ENCODE measurements at regions not wholly inside any gene's neighbourhood (a gene's known extent, or its start where the extent isn't known, plus 50 kb on each side); places are given as distances from the start of the nearest gene placed in this dataset.

DNA sequence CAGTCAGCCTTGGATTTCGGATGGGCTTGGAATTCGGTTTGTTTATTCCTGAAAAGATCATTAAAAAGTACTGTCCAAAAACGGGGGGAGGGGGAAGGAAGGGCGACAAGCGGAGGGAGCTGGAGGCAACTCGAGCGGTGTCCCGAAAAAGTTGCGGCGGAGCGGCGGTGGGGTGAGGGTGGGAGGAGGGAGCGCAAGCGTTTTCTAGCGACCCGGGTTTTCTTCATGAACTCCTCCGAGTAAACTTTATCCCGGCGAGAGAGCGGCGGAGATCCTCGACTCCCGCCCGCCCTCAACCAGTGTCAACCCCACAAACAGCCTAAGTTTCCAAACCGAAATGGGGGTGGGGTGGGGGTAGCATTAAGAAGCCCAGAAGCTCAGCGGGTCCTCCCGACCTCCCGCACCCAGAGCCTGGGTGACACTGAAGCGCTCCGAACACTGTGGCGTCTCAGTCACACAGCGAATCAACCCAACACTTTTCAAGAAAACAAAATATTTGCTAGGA, 133.0 kb upstream of the C11orf58 start:
- Histone ChIP-seq H3K4me2 (ENCODE audit: low read length) (peak overlapping the region; percentile 89), H3K79me2 (ENCODE audit: insufficient read depth, low read length) (no peaks in the 10 kb centered on the region), H3K36me3 (ENCODE audit: control insufficient read depth in 1 of 2, insufficient read depth in 2 of 2, low read length in 2 of 2) (no peaks in the 10 kb centered on the region), H3K4me3 (replicated peaks in 1 of 2; ENCODE audit: low read depth in 1 of 2, low read length in 2 of 2) (peak overlapping the region; percentile 46 to 57), H4K20me1 (ENCODE audit: insufficient read depth) (no peaks in the 10 kb centered on the region), H3K9me2 (ENCODE audit: insufficient read depth) (no peaks in the 10 kb centered on the region), H3K9me3 (ENCODE audit: control insufficient read depth in 1 of 2, insufficient read depth in 1 of 2, low read depth in 1 of 2, low read length in 2 of 2) (no peaks in the 10 kb centered on the region), H3K4me1 (ENCODE audit: control insufficient read depth in 1 of 2, insufficient read depth in 2 of 2, low read length in 2 of 2) (peaks cover 25 to 37% of the 10 kb centered on the region in 2 experiments), H3K9ac (ENCODE audit: low read length) (no peak overlapping the region), H2AFZ (ENCODE audit: low read depth, low read length, poor library complexity, severe bottlenecking) (peak overlapping the region; percentile 83), H3K27ac (ENCODE audit: low read depth, low read length) (no peak overlapping the region), H3K27me3 (ENCODE audit: insufficient read depth, low read length) (peaks cover 56% of the 10 kb centered on the region)
- CTCF ChIA-PET: interaction anchor here (1.1 to 2.5 kb wide), 3 partner anchors 8 to 956 kb away, joined by 3 to 7 read pairs (median 4); no protein-coding TSS in a partner anchor
- ATAC-seq (peak; percentile 4), DNase-seq (ENCODE audit: low read depth, low spot score) (no peak)
- TF ChIP-seq EZH2phosphoT487 (IDR thresholded peaks at IDR 0.05; ENCODE audit: borderline replicate concordance) (peak; percentile 35; the same call in 1 of the 2 replicates), POLR2AphosphoS5 (IDR thresholded peaks at IDR 0.05; ENCODE audit: low read depth, low read length) (no peak)
- RAD21 ChIA-PET (ENCODE audit: low non-redundant PET in 1 of 2, low total read pairs in 2 of 2, uncharacterized antibody in 2 of 2, unreplicated experiment in 2 of 2): no interaction called here
- intact Hi-C loops (cut with micrococcal nuclease): loop anchor here (10.0 kb wide), 1 partner anchor 1701 kb away; no protein-coding TSS in a partner anchor
- no TSS peak for BruUV-seq (replicated peaks)
- POLR2A ChIA-PET: no interaction called here

DNA sequence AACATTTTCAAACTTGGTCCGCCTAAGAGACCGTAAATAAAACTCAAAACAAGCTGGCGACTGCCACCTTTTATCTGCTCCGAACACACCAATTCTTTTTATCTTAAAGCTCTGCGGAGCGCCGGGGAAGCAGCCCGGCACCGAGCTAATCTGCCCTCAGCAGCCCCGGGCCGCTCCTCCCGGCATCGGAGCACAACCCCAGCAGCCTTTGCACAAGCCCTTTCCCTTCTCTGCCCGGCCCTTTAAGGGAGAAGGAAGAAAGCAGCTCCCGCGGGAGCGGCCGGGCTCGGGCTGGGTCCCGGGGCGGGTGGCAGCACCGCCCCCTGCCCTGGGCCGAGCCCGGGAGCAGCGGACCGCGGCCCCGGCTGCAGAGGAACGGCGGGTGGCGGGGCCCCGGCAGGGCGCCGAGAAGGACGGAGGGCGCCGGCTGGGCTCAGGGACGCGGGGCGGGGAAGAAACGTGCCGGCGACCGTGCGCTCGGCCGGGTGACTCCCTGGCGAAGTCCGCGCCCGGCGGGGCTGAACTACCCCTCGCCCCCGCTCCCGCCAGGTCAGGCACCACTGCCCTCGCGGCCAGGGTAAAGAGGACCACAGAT, 133.6 kb upstream of the C11orf58 start:
- no peak for DNase-seq (ENCODE audit: low read depth, low spot score)
- no peaks in the 10 kb centered on the region for H3K36me3 ChIP-seq (ENCODE audit: control insufficient read depth in 1 of 2, insufficient read depth in 2 of 2, low read length in 2 of 2)
- POLR2A ChIA-PET: no interaction called here
- H3K27me3 ChIP-seq (ENCODE audit: insufficient read depth, low read length): peaks cover 62% of the 10 kb centered on the region
- intact Hi-C loops (cut with micrococcal nuclease): loop anchor here (10.0 kb wide), 1 partner anchor 1700 kb away; no protein-coding TSS in a partner anchor
- H3K27ac ChIP-seq (ENCODE audit: low read depth, low read length): no peak overlapping the region
- H3K9me3 ChIP-seq (ENCODE audit: control insufficient read depth in 1 of 2, insufficient read depth in 1 of 2, low read depth in 1 of 2, low read length in 2 of 2): no peaks in the 10 kb centered on the region
- no TSS peak for BruUV-seq (replicated peaks)
- RAD21 ChIA-PET (ENCODE audit: low non-redundant PET in 1 of 2, low total read pairs in 2 of 2, uncharacterized antibody in 2 of 2, unreplicated experiment in 2 of 2): no interaction called here
- peak overlapping the region; percentile 46 to 57 for H3K4me3 ChIP-seq (replicated peaks in 1 of 2; ENCODE audit: low read depth in 1 of 2, low read length in 2 of 2)
- H3K4me1 ChIP-seq (ENCODE audit: control insufficient read depth in 1 of 2, insufficient read depth in 2 of 2, low read length in 2 of 2): peaks cover 25 to 37% of the 10 kb centered on the region in 2 experiments
- no peaks in the 10 kb centered on the region for H4K20me1 ChIP-seq (ENCODE audit: insufficient read depth)
- CTCF ChIA-PET: interaction anchor here (1.1 to 2.5 kb wide), 2 partner anchors 9 to 11 kb away, joined by 4 to 7 read pairs; no protein-coding TSS in a partner anchor
- peak overlapping the region; percentile 89 for H3K4me2 ChIP-seq (ENCODE audit: low read length)
- ATAC-seq: peak; percentile 58
- peak overlapping the region; percentile 83 for H2AFZ ChIP-seq (ENCODE audit: low read depth, low read length, poor library complexity, severe bottlenecking)
- no peaks in the 10 kb centered on the region for H3K9me2 ChIP-seq (ENCODE audit: insufficient read depth)
- H3K9ac ChIP-seq (ENCODE audit: low read length): no peak overlapping the region
- H3K79me2 ChIP-seq (ENCODE audit: insufficient read depth, low read length): no peaks in the 10 kb centered on the region
- TF ChIP-seq, protein P1, sequence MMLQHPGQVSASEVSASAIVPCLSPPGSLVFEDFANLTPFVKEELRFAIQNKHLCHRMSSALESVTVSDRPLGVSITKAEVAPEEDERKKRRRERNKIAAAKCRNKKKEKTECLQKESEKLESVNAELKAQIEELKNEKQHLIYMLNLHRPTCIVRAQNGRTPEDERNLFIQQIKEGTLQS (IDR thresholded peaks at IDR 0.05): no peak
- peak; percentile 32 for TF ChIP-seq TCF7L2 (IDR thresholded peaks at IDR 0.05; ENCODE audit: borderline replicate concordance, extremely low read depth, insufficient read depth, insufficient read length)
- no peak for TF ChIP-seq ZFX (IDR thresholded peaks at IDR 0.05)
- no peak for TF ChIP-seq RAD21 (IDR thresholded peaks at IDR 0.05; ENCODE audit: low read depth)
- TF ChIP-seq SP1 (IDR thresholded peaks at IDR 0.05; ENCODE audit: low read depth): no peak
- no peak for TF ChIP-seq CBX3 (IDR thresholded peaks at IDR 0.05; ENCODE audit: low read depth)
- no peak for TF ChIP-seq EZH2 (IDR thresholded peaks at IDR 0.05)
- no peak for TF ChIP-seq FOSL1 (IDR thresholded peaks at IDR 0.05; ENCODE audit: low read depth)
- no peak for TF ChIP-seq JUND (IDR thresholded peaks at IDR 0.05)
- no peak for TF ChIP-seq EGR1 (IDR thresholded peaks at IDR 0.05; ENCODE audit: low read depth)
- no peak for TF ChIP-seq POLR2A (IDR thresholded peaks at IDR 0.05; ENCODE audit: borderline replicate concordance, extremely low read depth, insufficient read depth, insufficient read length)
- TF ChIP-seq, protein P2, sequence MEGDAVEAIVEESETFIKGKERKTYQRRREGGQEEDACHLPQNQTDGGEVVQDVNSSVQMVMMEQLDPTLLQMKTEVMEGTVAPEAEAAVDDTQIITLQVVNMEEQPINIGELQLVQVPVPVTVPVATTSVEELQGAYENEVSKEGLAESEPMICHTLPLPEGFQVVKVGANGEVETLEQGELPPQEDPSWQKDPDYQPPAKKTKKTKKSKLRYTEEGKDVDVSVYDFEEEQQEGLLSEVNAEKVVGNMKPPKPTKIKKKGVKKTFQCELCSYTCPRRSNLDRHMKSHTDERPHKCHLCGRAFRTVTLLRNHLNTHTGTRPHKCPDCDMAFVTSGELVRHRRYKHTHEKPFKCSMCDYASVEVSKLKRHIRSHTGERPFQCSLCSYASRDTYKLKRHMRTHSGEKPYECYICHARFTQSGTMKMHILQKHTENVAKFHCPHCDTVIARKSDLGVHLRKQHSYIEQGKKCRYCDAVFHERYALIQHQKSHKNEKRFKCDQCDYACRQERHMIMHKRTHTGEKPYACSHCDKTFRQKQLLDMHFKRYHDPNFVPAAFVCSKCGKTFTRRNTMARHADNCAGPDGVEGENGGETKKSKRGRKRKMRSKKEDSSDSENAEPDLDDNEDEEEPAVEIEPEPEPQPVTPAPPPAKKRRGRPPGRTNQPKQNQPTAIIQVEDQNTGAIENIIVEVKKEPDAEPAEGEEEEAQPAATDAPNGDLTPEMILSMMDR (IDR thresholded peaks at IDR 0.05 in 2 of 3, conservative IDR thresholded peaks at IDR 0.05 in 1 of 3; ENCODE audit: borderline replicate concordance in 1 of 3, insufficient read depth in 1 of 3, low read depth in 2 of 3, low read length in 2 of 3): no peak
- TF ChIP-seq, protein P3, sequence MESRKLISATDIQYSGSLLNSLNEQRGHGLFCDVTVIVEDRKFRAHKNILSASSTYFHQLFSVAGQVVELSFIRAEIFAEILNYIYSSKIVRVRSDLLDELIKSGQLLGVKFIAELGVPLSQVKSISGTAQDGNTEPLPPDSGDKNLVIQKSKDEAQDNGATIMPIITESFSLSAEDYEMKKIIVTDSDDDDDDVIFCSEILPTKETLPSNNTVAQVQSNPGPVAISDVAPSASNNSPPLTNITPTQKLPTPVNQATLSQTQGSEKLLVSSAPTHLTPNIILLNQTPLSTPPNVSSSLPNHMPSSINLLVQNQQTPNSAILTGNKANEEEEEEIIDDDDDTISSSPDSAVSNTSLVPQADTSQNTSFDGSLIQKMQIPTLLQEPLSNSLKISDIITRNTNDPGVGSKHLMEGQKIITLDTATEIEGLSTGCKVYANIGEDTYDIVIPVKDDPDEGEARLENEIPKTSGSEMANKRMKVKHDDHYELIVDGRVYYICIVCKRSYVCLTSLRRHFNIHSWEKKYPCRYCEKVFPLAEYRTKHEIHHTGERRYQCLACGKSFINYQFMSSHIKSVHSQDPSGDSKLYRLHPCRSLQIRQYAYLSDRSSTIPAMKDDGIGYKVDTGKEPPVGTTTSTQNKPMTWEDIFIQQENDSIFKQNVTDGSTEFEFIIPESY (IDR thresholded peaks at IDR 0.05; ENCODE audit: extremely low read depth, insufficient replicate concordance, low read length): no peak
- TF ChIP-seq, protein P4, sequence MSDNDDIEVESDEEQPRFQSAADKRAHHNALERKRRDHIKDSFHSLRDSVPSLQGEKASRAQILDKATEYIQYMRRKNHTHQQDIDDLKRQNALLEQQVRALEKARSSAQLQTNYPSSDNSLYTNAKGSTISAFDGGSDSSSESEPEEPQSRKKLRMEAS (IDR thresholded peaks at IDR 0.05): peak; percentile 24; the same call in 1 of the 2 replicates
- TF ChIP-seq EZH2phosphoT487 (IDR thresholded peaks at IDR 0.05; ENCODE audit: borderline replicate concordance): no peak; the same call in 1 of the 2 replicates

All from HCT116 (cell line).